Right atrium auricular region (tissue), 2 donors: ENCODE measurements at regions not wholly inside any gene's neighbourhood (a gene's known extent, or its start where the extent isn't known, plus 50 kb on each side); places are given as distances from the start of the nearest gene placed in this dataset.

Source experiments
- DNase-seq: peaks from one replicate; pipeline ENCODE4 v3.0.0-alpha.2; 2019; ENCODE audit warnings: low spot score
- H3K27ac ChIP-seq, 2 donors: fragments of 200-600 bp; sonication (generic); 1 replicate in 1 of 2; 2 replicates in 1 of 2; pipeline ENCODE4 v1.5.1; 2016 to 2019
- H3K27me3 ChIP-seq, 2 donors: fragments of 200-600 bp; sonication (generic); one replicate each; pipeline versions ENCODE4 v1.5.1 to v1.6.0; 2017 to 2019
- H3K36me3 ChIP-seq: fragments of 200-600 bp; sonication (generic); one replicate; pipeline ENCODE4 v1.5.1; 2016
- H3K4me1 ChIP-seq, 2 donors: fragments of 200-600 bp; sonication (generic); one replicate each; pipeline versions ENCODE4 v1.5.1 to v1.6.0; 2017 to 2019
- H3K4me3 ChIP-seq, 2 donors: fragments of 200-600 bp; sonication (generic); 1 replicate in 1 of 2; 2 replicates in 1 of 2; pipeline ENCODE4 v1.5.1; 2017 to 2019; ENCODE audit warnings: mild to moderate bottlenecking in 1 of 2, moderate library complexity in 1 of 2
- H3K9me3 ChIP-seq, 2 donors: fragments of 200-600 bp; sonication (generic); one replicate each; pipeline ENCODE4 v1.5.1; 2019
- TF ChIP-seq, protein P1 (sequence below), 2 donors: fragments of 200-600 bp; sonication (generic); IDR thresholded peaks; one replicate each; pipeline ENCODE4 v1.5.1; 2019; ENCODE audit warnings: antibody characterized with exemption in 2 of 2

DNA sequence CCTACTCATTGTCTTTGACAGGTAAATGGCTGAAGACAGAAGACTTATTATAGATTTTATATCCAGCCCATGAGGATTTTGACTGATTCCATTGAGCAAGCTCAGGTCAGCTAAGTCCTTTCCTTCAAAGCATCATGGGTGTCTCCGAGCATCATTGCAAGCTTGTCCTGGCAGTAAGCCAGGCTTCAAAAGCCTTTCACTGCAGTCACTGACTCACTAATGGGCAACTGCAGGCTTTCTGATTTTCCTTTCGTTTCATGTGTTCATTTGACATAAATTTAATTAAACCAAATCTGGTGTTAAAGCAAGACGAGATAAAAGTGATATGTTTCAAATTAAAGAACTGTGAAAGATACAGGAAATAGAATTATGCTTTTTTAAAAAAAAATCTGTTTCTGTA lies 426.2 kb downstream of the ANXA1 start:
- no peak for DNase-seq
- TF ChIP-seq, protein P1, sequence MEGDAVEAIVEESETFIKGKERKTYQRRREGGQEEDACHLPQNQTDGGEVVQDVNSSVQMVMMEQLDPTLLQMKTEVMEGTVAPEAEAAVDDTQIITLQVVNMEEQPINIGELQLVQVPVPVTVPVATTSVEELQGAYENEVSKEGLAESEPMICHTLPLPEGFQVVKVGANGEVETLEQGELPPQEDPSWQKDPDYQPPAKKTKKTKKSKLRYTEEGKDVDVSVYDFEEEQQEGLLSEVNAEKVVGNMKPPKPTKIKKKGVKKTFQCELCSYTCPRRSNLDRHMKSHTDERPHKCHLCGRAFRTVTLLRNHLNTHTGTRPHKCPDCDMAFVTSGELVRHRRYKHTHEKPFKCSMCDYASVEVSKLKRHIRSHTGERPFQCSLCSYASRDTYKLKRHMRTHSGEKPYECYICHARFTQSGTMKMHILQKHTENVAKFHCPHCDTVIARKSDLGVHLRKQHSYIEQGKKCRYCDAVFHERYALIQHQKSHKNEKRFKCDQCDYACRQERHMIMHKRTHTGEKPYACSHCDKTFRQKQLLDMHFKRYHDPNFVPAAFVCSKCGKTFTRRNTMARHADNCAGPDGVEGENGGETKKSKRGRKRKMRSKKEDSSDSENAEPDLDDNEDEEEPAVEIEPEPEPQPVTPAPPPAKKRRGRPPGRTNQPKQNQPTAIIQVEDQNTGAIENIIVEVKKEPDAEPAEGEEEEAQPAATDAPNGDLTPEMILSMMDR (IDR thresholded peaks at IDR 0.05), result no peak
- Histone ChIP-seq H3K27ac (no peak overlapping the region), H3K9me3 (no peaks in the 10 kb centered on the region), H3K27me3 (no peaks in the 10 kb centered on the region), H3K4me3 (no peak overlapping the region), H3K36me3 (no peaks in the 10 kb centered on the region), H3K4me1 (no peaks in the 10 kb centered on the region)

DNA sequence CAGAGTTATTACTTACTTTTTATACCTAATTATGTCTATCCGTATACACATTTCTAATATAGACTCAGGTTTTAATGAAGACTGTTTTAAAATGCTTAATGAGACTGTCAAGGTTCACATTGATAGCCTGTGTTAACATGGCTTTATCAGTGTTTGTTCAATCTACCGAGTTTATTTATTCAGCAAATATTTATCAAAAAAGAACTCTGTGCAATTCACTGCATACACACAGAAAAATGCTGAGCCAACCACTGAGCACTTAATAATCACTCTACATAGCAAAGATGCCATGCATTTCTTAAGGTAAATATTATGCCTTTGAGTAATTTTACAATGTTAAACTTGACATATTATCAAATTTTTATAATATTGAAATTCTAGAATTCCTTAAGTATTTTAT lies 428.2 kb downstream of the ANXA1 start:
- H3K27me3 ChIP-seq, result no peaks in the 10 kb centered on the region
- H3K36me3 ChIP-seq, result no peaks in the 10 kb centered on the region
- H3K4me3 ChIP-seq, result no peak overlapping the region
- no peak for DNase-seq
- no peaks in the 10 kb centered on the region for H3K9me3 ChIP-seq
- H3K27ac ChIP-seq, result no peak overlapping the region
- no peaks in the 10 kb centered on the region for H3K4me1 ChIP-seq
- TF ChIP-seq, protein P1 (IDR thresholded peaks at IDR 0.05), result no peak

DNA sequence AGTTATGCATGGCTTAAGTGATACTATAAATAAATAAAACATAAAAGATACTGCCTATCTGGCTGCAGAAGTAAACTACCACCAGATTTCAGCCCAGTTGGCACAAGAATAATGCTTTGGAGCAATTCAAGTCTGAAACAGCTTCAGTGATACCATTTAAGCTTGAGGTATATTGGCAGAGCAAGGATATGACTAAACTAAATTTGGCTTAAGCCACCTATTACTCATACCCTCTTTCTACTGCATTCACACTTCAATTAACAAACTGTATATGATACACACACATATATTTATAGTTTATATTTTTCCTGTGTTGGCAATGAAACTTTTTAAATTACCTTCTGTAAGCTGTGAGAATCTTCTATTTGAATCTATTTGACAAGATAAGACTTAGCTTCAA lies 431.9 kb downstream of the ANXA1 start:
- no peak for DNase-seq
- Histone ChIP-seq H3K9me3 (no peaks in the 10 kb centered on the region), H3K27ac (no peak overlapping the region), H3K27me3 (no peaks in the 10 kb centered on the region), H3K36me3 (no peaks in the 10 kb centered on the region), H3K4me3 (no peak overlapping the region), H3K4me1 (no peaks in the 10 kb centered on the region)
- TF ChIP-seq, protein P1 (IDR thresholded peaks at IDR 0.05), result no peak

DNA sequence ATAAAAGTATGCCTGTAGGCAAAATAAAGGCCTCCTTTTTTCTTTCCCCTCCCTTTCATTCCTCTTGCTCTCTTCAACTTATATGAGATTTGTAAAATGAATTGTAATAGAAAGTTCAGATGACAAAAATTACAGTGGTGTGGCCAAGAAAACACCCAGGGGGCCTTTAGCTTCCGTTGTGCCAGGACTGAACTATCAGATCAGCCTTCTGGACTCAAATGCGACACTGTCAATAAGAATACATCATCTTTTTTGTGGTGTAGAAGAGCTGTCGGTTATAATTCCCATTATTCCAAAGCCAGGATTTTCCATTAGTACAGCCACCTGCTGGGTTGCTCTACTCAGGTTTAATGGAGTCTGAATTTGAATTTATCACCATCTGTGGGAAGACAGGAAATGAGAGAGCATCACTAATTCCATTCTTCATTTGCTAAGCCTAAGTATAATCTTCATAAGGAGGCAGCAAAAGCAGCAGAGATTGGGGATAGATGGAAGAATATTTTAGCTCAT lies 443.4 kb downstream of the ANXA1 start:
- TF ChIP-seq, protein P1 (IDR thresholded peaks at IDR 0.05), result no peak
- H3K4me3 ChIP-seq, result no peak overlapping the region
- no peak overlapping the region for H3K27ac ChIP-seq
- H3K9me3 ChIP-seq, result no peaks in the 10 kb centered on the region
- no peaks in the 10 kb centered on the region for H3K27me3 ChIP-seq
- H3K36me3 ChIP-seq, result no peaks in the 10 kb centered on the region
- no peak for DNase-seq
- no peaks in the 10 kb centered on the region for H3K4me1 ChIP-seq

DNA sequence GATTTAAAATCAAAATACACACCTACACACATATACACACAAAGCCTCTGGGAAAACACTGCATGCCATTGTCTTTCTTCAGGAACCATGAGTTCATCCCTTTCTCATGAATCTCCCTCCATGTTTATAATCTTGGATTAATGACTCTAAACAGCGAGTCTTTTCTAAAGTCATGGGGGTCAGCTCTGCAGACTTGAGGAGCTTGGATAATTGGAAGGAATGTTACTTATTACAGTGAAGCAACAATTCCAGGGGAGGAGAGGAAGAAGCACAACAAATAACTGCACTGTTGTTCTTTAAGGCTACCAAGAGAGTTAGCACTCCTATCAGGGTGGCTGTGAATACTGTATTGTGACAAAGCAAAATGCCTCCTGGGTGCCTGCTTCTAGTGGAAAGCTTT lies 444.7 kb downstream of the ANXA1 start:
- no peak for DNase-seq
- H3K4me1 ChIP-seq, result no peaks in the 10 kb centered on the region
- no peaks in the 10 kb centered on the region for H3K9me3 ChIP-seq
- TF ChIP-seq, protein P1 (IDR thresholded peaks at IDR 0.05), result no peak
- H3K36me3 ChIP-seq, result no peaks in the 10 kb centered on the region
- H3K4me3 ChIP-seq, result no peak overlapping the region
- no peak overlapping the region for H3K27ac ChIP-seq
- no peaks in the 10 kb centered on the region for H3K27me3 ChIP-seq

DNA sequence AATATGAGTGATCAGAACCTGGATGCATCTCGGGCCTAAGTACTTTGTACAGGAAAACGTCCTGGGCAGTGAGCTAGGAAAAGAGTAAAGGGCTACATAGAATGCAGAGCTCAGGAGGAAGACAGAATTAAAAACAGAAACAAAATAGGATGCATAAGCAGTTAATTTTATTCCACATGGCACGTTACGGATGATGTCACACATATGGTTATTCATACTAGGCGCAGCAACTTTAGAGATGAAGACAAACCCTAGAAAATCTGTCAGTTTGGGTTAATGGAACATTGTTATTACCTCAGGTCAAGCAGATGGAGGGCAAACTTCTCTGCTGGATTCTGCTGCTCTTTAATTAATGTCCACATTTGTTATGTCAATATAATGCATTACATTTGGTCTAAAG lies 445.4 kb downstream of the ANXA1 start:
- Histone ChIP-seq H3K27me3 (no peaks in the 10 kb centered on the region), H3K9me3 (no peaks in the 10 kb centered on the region), H3K4me3 (no peak overlapping the region), H3K4me1 (no peaks in the 10 kb centered on the region), H3K36me3 (no peaks in the 10 kb centered on the region), H3K27ac (no peak overlapping the region)
- DNase-seq, result no peak
- TF ChIP-seq, protein P1 (IDR thresholded peaks at IDR 0.05), result no peak
